Prostate gland (tissue), 2 donors: ENCODE measurements at regions not wholly inside any gene's neighbourhood (a gene's known extent, or its start where the extent isn't known, plus 50 kb on each side); places are given as distances from the start of the nearest gene placed in this dataset.

Experiments
- CTCF ChIP-seq, 4 experiments: fragments of 200-600 bp in 2 of 4; fragments of 450-650 bp in 2 of 4; sonication (generic) in 2 of 4; IDR thresholded peaks; 1 replicate in 3 of 4; 2 replicates in 1 of 4; pipeline ENCODE4 v1.5.1; 2016 to 2019; ENCODE audit warnings: antibody characterized with exemption in 4 of 4, mild to moderate bottlenecking in 2 of 4, moderate library complexity in 2 of 4
- POLR2A ChIP-seq: fragments of 450-650 bp; IDR thresholded peaks from one replicate; pipeline ENCODE4 v1.6.1; 2016; ENCODE audit warnings: antibody characterized with exemption, mild to moderate bottlenecking

DNA sequence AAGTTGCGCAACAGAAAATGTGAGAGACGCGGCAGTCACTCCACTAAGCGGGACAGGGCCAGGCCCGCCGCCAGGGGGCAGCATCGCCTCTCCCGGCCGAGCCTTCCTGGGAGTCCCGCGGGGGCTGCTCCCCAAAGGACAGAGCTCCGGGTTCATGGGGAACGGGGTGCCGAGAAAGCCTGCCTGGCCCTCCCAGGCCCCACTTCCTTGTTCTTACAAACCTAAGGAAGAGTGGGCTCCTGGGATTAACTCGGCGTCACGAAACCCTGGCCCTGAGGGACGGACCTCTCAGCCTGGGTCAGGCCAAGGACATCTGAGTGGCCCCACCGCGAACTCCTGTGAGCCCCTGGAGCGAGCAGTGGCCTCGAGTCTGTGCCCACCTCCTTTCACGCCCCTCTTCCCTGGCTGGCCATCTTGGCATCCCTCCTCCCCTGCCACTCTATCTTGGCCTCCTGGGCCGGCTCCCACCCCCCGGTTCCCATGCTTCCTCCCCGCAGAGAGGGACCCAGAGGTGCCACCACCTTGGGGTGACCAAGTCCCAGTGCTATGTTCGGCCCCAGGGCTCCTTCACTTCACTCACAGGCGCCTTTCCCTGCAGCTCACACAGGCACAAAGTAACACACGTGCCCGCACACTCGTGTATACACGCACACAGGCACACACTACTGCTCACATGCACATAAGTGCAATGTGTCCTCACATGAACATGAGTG, 99.9 kb upstream of the FGF3 start:
- TF ChIP-seq CTCF (IDR thresholded peaks at IDR 0.05) = peak; percentile 90 to 95 (median 93)
- TF ChIP-seq POLR2A = no peak
